Activated B cell treated with CpG ODN at 0.5 μM for 24 hours (primary cell): ENCODE measurements at regions not wholly inside any gene's neighbourhood (a gene's known extent, or its start where the extent isn't known, plus 50 kb on each side); places are given as distances from the start of the nearest gene placed in this dataset.
"Not testable (repeated sequence)": the region's sequence is repeated elsewhere in the genome, so short reads cannot be mapped to it uniquely, and the experiment has no call there.

Experiments used
- ATAC-seq: fragments of 200-7000 bp; cut with Tn5 transposase; one replicate; pipeline ENCODE4 v1.10.0; 2021; ENCODE audit warnings: low read depth, mild to moderate bottlenecking, moderate library complexity
- CTCF ChIA-PET: fragments of 350-600 bp; sonication (Branson Sonifier 250); formaldehyde crosslinking; loops from one replicate; lab custom pipeline; 2021; ENCODE audit warnings: antibody characterized with exemption; lab: Charles Lee
- POLR2A ChIA-PET: fragments of 350-600 bp; sonication (Branson Sonifier 250); formaldehyde crosslinking; loops from one replicate; lab custom pipeline; 2021; ENCODE audit warnings: antibody characterized with exemption; lab: Charles Lee
- DNase-seq: peaks from one replicate; pipeline ENCODE4 v3.0.0; 2022
- H3K27ac Mint-ChIP-seq: one replicate; pipeline ENCODE4 v1.8.0; 2020; ENCODE audit warnings: mixed read lengths
- H3K27me3 Mint-ChIP-seq: one replicate; pipeline ENCODE4 v1.8.0; 2021; ENCODE audit warnings: mixed read lengths
- H3K36me3 Mint-ChIP-seq: one replicate; pipeline ENCODE4 v1.8.0; 2021; ENCODE audit warnings: low read depth, mixed read lengths
- H3K4me1 Mint-ChIP-seq: one replicate; pipeline ENCODE4 v1.8.0; 2021; ENCODE audit warnings: mixed read lengths
- H3K4me3 Mint-ChIP-seq: one replicate; pipeline ENCODE4 v1.8.0; 2020; ENCODE audit warnings: mild to moderate bottlenecking, mixed read lengths
- H3K9me3 Mint-ChIP-seq: one replicate; pipeline ENCODE4 v1.8.0; 2020; ENCODE audit warnings: mixed read lengths
- intact Hi-C: fragments of 100-400 bp; cut with micrococcal nuclease; formaldehyde crosslinking; loops from one replicate; pipeline ENCODE4 v1.15.1; 2024
- TF ChIP-seq, protein P1 (sequence below): fragments of 200-600 bp; IDR thresholded peaks from one replicate; pipeline ENCODE4 v1.8.0; 2022; ENCODE audit warnings: antibody characterized with exemption, mild to moderate bottlenecking

- Mint-ChIP-seq H3K36me3 (no peaks in the 10 kb centered on the region), H3K9me3 (no peaks in the 10 kb centered on the region), H3K27ac (no peak overlapping the region), H3K27me3 (no peaks in the 10 kb centered on the region), H3K4me3 (no peak overlapping the region), H3K4me1 (no peaks in the 10 kb centered on the region)
- TF ChIP-seq, protein P1, sequence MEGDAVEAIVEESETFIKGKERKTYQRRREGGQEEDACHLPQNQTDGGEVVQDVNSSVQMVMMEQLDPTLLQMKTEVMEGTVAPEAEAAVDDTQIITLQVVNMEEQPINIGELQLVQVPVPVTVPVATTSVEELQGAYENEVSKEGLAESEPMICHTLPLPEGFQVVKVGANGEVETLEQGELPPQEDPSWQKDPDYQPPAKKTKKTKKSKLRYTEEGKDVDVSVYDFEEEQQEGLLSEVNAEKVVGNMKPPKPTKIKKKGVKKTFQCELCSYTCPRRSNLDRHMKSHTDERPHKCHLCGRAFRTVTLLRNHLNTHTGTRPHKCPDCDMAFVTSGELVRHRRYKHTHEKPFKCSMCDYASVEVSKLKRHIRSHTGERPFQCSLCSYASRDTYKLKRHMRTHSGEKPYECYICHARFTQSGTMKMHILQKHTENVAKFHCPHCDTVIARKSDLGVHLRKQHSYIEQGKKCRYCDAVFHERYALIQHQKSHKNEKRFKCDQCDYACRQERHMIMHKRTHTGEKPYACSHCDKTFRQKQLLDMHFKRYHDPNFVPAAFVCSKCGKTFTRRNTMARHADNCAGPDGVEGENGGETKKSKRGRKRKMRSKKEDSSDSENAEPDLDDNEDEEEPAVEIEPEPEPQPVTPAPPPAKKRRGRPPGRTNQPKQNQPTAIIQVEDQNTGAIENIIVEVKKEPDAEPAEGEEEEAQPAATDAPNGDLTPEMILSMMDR: no peak
- CTCF ChIA-PET: no interaction called here
- DNase-seq (no peak), ATAC-seq (no peak)
- intact Hi-C loops: no loop called here
- POLR2A ChIA-PET: no interaction called here
Observed at GRCh38 chr10:59037018-59037389, 139.4 kb upstream of the PHYHIPL start.

- DNase-seq (no peak), ATAC-seq (no peak)
- Mint-ChIP-seq H3K27ac (no peak overlapping the region), H3K4me1 (no peaks in the 10 kb centered on the region), H3K36me3 (no peaks in the 10 kb centered on the region), H3K27me3 (no peaks in the 10 kb centered on the region), H3K4me3 (no peak overlapping the region), H3K9me3 (no peaks in the 10 kb centered on the region)
- intact Hi-C loops: no loop called here
- CTCF ChIA-PET: no interaction called here
- POLR2A ChIA-PET: no interaction called here
- TF ChIP-seq, protein P1: no peak
Observed at GRCh38 chr10:59037506-59037905, 138.9 kb upstream of the PHYHIPL start.

- H3K27ac Mint-ChIP-seq, CTCF ChIA-PET, intact Hi-C loops, H3K36me3 Mint-ChIP-seq, POLR2A ChIA-PET, H3K9me3 Mint-ChIP-seq, H3K4me1 Mint-ChIP-seq, H3K4me3 Mint-ChIP-seq, DNase-seq, H3K27me3 Mint-ChIP-seq, ATAC-seq: not testable (repeated sequence)
Observed at GRCh38 chr10:59043358-59043757, 133.1 kb upstream of the PHYHIPL start.

- H3K27me3 Mint-ChIP-seq: no peaks in the 10 kb centered on the region
- DNase-seq: no peak
- POLR2A ChIA-PET: no interaction called here
- peaks cover 4% of the 10 kb centered on the region for H3K4me1 Mint-ChIP-seq
- no peak for ATAC-seq
- CTCF ChIA-PET: no interaction called here
- H3K4me3 Mint-ChIP-seq: no peak overlapping the region
- no peaks in the 10 kb centered on the region for H3K36me3 Mint-ChIP-seq
- no peak overlapping the region for H3K27ac Mint-ChIP-seq
- TF ChIP-seq, protein P1: no peak
- H3K9me3 Mint-ChIP-seq: peaks cover 6% of the 10 kb centered on the region
- intact Hi-C loops: no loop called here
Observed at GRCh38 chr10:59047180-59047579, 129.3 kb upstream of the PHYHIPL start.

- Mint-ChIP-seq H3K27ac (no peak overlapping the region), H3K27me3 (no peaks in the 10 kb centered on the region), H3K36me3 (no peaks in the 10 kb centered on the region), H3K9me3 (peaks cover 6% of the 10 kb centered on the region), H3K4me1 (peaks cover 4% of the 10 kb centered on the region), H3K4me3 (no peak overlapping the region)
- TF ChIP-seq, protein P1: no peak
- POLR2A ChIA-PET: no interaction called here
- intact Hi-C loops: no loop called here
- CTCF ChIA-PET: no interaction called here
- ATAC-seq (no peak), DNase-seq (no peak)
Observed at GRCh38 chr10:59047957-59048618, 128.4 kb upstream of the PHYHIPL start.

DNA sequence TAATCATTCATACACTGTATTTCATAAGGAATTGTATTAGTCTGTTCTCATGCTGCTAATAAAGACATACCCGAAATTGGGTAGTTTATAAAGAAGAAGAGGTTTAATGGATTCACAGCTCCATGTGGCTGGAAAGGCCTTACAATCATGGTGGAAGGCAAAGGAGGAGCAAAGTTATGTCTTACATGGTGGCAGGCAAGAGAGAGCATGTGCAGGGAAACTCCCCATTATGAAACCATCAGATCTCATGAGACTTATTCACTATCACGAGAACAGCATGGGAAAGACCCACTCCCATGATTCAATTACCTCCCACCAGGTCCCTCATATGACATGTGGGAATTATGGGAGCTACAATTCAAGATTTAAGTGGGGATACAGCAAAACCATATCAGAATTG, 122.9 kb upstream of the PHYHIPL start:
- POLR2A ChIA-PET: not testable (repeated sequence)

More for the DNA sequence above, 122.9 kb upstream of the PHYHIPL start:
- ATAC-seq, H3K4me3 Mint-ChIP-seq, intact Hi-C loops, H3K27ac Mint-ChIP-seq, CTCF ChIA-PET, DNase-seq, H3K4me1 Mint-ChIP-seq, H3K9me3 Mint-ChIP-seq, H3K27me3 Mint-ChIP-seq, H3K36me3 Mint-ChIP-seq: not testable (repeated sequence)
